ENCODE measurements at regions not wholly inside any gene's neighbourhood (a gene's known extent, or its start where the extent isn't known, plus 50 kb on each side); places are given as distances from the start of the nearest gene placed in this dataset.
"Not testable (repeated sequence)": the region's sequence is repeated elsewhere in the genome, so short reads cannot be mapped to it uniquely, and the experiment has no call there.

DNA sequence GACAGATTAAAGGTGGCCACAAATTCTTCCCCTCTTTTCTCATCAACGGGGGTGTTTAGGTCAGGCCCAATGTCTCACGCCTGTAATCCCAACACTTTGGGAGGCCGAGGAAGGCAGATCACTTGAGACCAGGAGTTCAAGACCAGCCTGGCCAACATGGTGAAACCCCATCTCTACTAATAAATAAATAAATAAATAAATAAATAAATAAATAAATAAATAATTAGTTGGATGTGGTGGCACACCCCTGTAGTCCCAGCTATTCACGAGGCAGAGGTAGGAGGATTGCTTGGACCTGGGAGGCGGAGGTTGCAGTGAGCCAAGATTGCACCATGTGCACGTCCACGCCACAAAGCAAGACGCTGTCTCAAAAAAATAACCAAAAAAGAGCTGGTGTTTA lies 180.7 kb downstream of the FASLG start:
- DNase-seq: not testable (repeated sequence)

GRCh38 chr1:172843444-172843843 lies 184.5 kb downstream of the FASLG start:
- DNase-seq: no peak

DNA sequence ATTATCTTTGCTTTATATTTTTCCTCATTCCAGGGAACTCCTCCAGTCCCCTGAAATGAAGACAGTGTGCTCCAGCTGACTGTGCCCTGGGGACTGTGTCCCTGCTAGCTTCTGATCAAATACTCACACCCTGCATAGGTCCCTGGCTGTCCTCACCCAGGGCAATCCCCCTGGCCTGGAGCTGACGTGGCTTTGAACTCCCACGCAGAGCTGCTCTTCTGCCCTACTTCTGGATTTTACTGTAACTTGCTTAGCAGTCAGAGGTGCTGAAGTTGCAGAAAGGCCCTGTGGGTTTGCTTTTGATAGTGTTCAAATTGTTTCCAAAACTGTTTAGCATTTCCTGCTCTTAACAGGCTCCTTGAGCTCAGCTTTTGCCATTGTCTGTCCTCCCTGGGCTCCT lies 186.5 kb downstream of the FASLG start:
- DNase-seq: no peak

DNA sequence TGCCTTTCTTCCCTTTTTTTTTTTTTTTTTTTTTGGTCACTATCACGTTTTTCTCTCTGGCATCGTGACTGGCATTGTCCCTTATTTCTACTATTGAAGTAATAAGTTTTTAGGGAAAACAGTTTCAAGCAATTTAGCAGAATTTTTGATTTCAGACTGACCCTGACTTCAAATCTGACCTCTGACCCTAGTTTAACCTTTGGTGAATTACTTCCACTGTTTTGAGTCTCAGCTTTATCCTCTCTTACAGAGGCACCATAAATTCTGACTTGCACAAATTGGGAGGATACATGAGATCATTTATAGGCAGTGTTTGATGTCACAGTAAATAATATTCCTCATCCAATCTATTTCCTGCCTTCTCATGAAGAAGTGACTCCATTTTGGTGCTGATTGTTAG lies 187.0 kb downstream of the FASLG start:
- no peak for DNase-seq

DNA sequence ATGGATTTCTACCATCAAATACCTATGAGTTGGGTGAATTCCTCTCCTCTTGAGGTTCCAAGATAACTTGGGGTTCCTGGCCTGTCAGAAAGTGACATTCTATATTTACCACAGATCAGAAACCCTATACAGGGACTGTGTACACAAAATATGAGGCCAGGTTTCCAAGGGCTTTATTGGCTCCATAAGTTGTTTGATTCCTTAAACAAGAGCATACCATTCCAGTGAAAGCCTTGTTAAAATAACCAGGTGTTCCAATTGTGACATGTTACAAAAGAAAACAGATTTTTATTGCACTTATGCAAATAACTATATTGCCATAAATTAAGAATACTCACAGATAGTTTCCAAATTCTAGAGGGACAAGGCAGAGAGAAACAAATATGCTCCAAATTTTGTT lies 188.9 kb downstream of the FASLG start:
- DNase-seq: not testable (repeated sequence)

DNA sequence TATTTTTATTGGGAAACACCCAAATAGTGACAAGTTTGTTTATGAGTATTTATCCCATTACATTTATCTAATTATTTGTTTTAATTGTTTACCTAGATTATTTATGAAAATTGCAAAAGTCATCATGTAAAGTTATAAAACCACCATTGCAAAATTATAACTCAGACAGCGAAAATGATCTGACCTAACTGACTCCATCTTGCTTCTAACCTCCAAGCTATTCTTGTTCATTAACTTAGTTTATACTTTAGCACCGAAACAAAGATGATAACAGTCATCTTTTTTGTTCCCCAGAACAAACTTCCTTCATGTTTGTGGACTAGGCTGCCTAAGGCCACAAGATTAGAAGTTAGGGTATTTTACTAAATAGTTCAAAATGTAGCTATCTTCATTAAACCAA lies 190.8 kb downstream of the FASLG start:
- DNase-seq: no peak

- DNase-seq: no peak
These were observed 192.2 kb downstream of the FASLG start for GRCh38 chr1:172851077-172851476.

DNA sequence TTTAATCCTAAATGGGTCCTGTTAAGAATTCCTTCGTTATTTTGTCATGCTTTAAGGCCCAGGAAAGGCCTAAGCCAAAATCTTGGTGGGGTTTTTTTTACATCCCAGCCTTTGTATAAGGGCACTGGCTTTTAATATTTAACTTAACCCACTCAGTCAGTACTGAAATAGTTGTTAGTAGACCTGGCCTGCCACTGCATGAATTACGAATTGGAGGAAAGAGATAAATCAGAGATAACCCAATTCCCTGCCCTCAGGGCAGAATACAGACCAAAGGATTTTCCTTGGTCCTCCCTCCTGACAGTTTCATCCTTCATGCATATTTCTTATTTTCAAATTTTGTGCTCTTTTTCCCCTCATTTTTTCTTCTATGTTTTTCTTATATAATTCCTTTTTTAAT lies 193.0 kb downstream of the FASLG start:
- DNase-seq: no peak

DNA sequence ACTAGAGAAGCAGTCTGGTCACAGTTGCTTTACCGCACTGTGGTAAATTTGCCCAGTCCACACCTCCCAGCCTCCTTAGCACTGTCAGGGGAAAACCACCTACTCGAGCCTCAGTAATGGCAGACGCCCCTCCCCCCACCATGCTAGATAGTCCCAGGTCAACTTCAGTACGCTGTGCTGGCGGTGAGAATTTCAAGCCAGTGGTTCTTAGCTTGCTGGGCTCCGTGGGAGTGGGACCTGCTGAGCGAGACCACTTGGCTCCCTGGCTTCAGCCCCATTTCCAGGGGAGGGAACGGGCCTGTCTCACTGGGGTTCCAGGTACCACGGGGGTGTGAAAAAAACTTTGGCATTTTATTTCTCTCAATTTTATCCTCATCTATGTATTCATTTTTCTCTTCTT lies 194.8 kb downstream of the TNFSF18 start:
- not testable (repeated sequence) for DNase-seq

DNA sequence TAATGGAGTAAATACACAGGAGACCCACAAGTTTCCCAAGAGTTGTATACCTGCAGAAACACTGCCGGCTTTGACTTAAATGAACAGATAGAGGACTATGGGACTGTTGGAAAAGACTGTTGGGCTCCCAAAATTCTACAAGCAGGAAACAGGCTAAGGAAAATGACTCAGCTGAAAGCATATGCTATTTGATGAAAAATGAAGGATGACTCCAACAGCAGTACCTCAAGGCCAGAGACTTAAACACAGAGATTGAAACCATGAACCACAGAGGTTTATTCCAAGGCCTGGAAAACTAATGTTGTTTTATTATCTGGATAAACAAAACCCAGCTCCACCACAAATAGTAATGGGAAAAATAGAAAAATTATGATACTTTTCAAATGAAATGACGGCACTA lies 187.7 kb downstream of the TNFSF18 start:
- no peak for DNase-seq

GRCh38 chr1:172867216-172867818 lies 183.4 kb downstream of the TNFSF18 start:
- DNase-seq: no peak

DNA sequence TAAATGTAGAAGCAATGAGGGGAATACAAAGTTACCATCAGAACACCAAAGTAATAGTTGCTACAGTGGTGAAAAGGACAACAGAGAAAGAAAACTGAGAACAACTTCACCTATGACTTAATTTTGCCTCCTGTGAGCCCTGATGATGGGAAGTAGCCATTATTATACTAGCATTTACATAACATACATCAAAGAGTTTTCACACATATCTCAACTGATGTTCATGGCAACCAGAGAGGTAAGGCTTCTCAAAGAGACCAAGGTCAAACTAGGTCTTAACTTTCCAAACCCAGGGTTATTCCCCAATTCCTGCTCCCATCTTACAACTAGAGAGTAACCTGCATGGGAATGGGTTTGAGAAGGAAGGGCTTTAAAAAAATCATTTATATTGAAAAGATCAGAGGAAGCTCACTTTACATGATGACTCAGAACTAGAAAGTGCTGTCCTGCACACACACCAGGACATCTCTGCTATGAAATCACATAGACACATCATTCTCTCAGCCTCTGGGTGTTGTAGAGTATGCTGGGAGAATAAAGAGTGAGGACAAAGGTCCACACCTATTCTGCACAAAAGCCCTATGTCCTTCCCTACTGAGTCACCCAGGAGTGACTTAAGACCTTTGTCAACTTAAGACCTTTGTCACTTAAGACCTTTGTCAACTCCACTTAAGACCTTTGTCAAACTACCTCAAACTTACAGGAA lies 179.7 kb downstream of the TNFSF18 start:
- DNase-seq: no peak

- no peak for DNase-seq
These were observed 175.8 kb downstream of the TNFSF18 start for GRCh38 chr1:172874950-172875349.

- DNase-seq: no peak
These were observed 174.8 kb downstream of the TNFSF18 start for GRCh38 chr1:172875892-172876291.

DNA sequence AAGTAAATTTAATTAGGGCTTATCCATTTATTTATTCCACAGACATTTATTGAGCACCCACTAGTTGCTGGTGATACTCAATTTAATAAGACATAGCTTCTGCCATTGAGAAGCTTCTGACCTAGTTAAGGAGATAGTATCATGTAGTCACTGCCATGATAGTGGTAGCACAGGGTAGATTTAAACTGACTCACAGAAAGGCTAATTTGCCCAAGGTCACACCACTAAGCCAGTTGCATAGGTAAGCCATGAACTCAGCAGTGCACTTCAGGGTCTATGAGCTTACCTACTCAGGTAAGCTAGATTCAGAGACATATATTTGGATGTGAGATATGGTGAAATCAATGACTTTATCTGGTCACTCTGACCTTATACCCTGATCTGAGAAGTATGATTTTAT lies 168.4 kb downstream of the TNFSF18 start:
- no peak for DNase-seq

DNA sequence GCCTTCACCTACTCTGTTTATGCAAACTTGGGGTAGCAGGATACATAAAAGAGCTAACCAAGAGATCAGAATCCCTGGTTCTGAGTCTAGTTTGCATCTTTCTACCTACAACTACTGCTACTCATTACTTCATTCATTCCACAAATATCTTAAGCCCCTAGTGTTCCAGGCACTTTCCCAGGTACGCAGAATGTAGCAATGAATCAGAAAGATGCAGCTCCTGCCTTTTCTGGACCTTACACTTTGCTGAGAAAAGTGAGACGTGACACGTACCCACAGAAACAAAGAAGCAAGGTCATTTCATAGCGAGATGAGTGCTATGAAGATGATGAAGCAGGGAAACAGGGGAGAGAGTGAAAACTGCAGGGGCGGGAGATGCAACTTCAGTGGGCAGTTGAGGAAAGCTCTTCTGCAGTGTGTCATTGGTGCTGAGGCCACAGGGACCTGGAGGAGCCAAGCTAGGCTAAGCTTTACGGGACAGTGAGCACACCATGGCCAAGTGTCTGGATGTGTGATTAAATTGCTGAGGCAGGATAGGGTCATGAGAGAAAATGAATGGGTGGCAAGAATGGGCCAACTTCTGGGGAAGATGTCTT lies 167.9 kb downstream of the TNFSF18 start:
- DNase-seq: no peak

- DNase-seq: no peak
These were observed 167.4 kb downstream of the TNFSF18 start for GRCh38 chr1:172883387-172883791.

- DNase-seq: no peak
These were observed 166.9 kb downstream of the TNFSF18 start for GRCh38 chr1:172883844-172884243.

DNA sequence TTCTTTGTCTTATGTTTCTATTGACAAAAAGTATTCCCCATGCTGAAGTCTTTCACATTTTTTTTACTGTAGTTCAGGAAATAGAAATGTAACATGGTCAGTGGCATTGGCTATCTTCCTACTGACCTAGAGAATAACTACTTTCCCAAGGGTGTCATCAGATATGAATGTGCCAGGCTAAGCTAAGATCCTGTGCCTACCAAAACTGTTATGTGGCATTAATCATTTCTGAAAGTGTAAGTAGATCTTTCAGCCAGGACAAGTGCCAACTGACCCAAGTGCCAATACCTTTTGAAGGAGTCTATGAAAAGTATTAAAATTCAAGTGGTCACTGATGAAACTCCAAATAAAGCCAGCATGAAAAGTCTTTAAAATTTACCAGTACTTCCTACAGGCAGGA lies 165.3 kb downstream of the TNFSF18 start:
- DNase-seq: no peak

- DNase-seq: no peak
These were observed 164.8 kb downstream of the TNFSF18 start for GRCh38 chr1:172885971-172886370.

DNA sequence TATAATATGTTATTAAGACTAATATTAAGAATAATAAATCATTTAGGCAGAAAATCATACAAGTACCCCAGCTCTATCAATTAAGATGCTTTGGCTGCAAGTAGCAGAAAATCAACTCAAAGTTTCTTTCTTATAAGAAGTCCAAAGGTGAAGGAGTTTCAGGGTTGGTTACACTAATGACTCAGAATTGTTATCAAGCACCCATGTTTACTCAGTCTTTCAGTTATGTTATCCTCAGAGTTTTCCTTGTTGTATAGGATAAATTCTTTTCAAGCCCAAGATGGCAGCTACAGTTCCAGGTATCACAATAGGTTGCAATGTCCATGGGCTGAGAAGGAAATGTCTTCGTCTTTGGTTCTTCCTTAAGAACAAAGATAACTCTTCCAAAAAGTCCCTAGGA lies 163.6 kb downstream of the TNFSF18 start:
- no peak for DNase-seq

DNA sequence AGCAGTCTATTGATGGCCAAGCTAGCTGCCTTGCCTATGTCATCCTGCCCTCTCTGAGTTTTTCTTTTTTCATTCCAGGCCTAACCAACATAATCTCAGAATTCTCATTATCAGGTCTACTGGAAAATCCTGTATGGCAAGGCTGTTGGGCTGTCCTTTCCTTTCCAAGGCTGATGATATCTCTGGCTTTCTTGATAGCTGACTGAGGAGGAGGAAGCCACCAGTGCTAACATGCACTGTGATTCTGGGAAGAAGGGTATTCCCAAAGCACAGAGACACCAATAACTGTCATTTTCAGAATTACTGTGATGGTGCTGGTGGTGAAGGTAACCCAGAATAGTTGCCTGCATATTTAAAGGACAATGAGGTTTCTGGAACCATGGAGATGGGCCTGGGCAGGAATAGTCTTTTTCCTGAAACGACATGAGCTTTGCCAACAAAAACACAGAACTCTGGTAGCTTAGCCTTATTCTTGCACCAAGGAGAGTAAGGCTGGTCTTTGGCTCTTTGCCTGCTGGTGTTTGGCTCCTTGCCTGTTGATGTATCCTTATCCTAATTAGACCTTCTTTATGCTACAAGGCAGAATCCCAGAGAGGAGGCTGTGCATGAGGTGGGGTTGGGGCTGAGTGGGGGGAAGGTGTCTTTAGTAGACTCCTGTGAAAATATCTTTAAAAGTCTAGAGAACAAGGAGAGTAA lies 157.4 kb downstream of the TNFSF18 start:
- DNase-seq: no peak

GRCh38 chr1:172894349-172895049 lies 156.2 kb downstream of the TNFSF18 start:
- DNase-seq: no peak
